ENCODE measurements at regions not wholly inside any gene's neighbourhood (a gene's known extent, or its start where the extent isn't known, plus 50 kb on each side); places are given as distances from the start of the nearest gene placed in this dataset.

- H3K4me1 ChIP-seq (ENCODE audit: control insufficient read depth in 1 of 2, insufficient read depth in 1 of 2, low read depth in 1 of 2, low read length in 1 of 2), result no peaks in the 10 kb centered on the region
- H3K27me3 ChIP-seq, result no peaks in the 10 kb centered on the region
- no peak overlapping the region for H3K4me3 ChIP-seq (ENCODE audit: low read depth in 1 of 2, low read length in 1 of 2)
- no peak for TF ChIP-seq CTCF (IDR thresholded peaks at IDR 0.05)
- H3K27ac ChIP-seq, result no peak overlapping the region
- no peaks in the 10 kb centered on the region for H3K36me3 ChIP-seq
- no peaks in the 10 kb centered on the region for H3K9me3 ChIP-seq
Measured at GRCh38 chr3:159792070-159792469, 196.6 kb upstream of the IL12A start.

- Histone ChIP-seq H3K27me3 (no peaks in the 10 kb centered on the region), H3K36me3 (no peaks in the 10 kb centered on the region), H3K9me3 (no peaks in the 10 kb centered on the region), H3K4me3 (ENCODE audit: low read depth in 1 of 2, low read length in 1 of 2) (no peak overlapping the region), H3K27ac (no peak overlapping the region), H3K4me1 (ENCODE audit: control insufficient read depth in 1 of 2, insufficient read depth in 1 of 2, low read depth in 1 of 2, low read length in 1 of 2) (no peaks in the 10 kb centered on the region)
- no peak for TF ChIP-seq CTCF (IDR thresholded peaks at IDR 0.05)
Measured at GRCh38 chr3:159795042-159795441, 193.6 kb upstream of the IL12A start.

- H3K9me3 ChIP-seq, result no peaks in the 10 kb centered on the region
- no peaks in the 10 kb centered on the region for H3K27me3 ChIP-seq
- H3K4me1 ChIP-seq (ENCODE audit: control insufficient read depth in 1 of 2, insufficient read depth in 1 of 2, low read depth in 1 of 2, low read length in 1 of 2), result no peaks in the 10 kb centered on the region
- no peak overlapping the region for H3K4me3 ChIP-seq (ENCODE audit: low read depth in 1 of 2, low read length in 1 of 2)
- no peaks in the 10 kb centered on the region for H3K36me3 ChIP-seq
- no peak overlapping the region for H3K27ac ChIP-seq
- TF ChIP-seq CTCF (IDR thresholded peaks at IDR 0.05), result no peak
Measured at GRCh38 chr3:159795681-159796175, 192.9 kb upstream of the IL12A start.

- H3K27me3 ChIP-seq, result no peaks in the 10 kb centered on the region
Measured at GRCh38 chr3:159796226-159796625, 192.4 kb upstream of the IL12A start.

DNA sequence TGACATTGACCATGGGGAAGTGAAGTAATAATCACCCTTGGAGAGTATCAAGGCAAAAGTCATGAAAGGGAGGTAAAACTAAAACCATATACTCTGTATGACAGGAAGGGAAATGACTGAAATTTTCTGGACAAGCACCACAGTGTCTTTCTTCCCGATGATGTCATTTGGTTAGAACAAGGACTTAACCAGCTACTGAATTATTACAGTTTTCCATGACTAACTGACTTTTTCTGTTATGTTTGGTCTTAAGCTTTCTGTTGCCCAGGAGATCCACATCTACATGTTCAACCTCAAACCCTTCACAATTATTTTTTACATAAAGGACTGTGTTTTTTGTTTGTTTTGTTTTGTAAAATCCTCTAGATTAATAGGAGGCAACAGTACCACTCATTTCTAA lies 191.9 kb upstream of the IL12A start:
- Histone ChIP-seq H3K27ac (no peak overlapping the region), H3K4me3 (ENCODE audit: low read depth in 1 of 2, low read length in 1 of 2) (no peak overlapping the region), H3K9me3 (no peaks in the 10 kb centered on the region), H3K4me1 (ENCODE audit: control insufficient read depth in 1 of 2, insufficient read depth in 1 of 2, low read depth in 1 of 2, low read length in 1 of 2) (no peaks in the 10 kb centered on the region), H3K36me3 (no peaks in the 10 kb centered on the region), H3K27me3 (no peaks in the 10 kb centered on the region)
- TF ChIP-seq CTCF (IDR thresholded peaks at IDR 0.05), result no peak

More at GRCh38 chr3:159796226-159796625, 192.4 kb upstream of the IL12A start:
- H3K27ac ChIP-seq, result no peak overlapping the region
- no peaks in the 10 kb centered on the region for H3K9me3 ChIP-seq
- no peak overlapping the region for H3K4me3 ChIP-seq (ENCODE audit: low read depth in 1 of 2, low read length in 1 of 2)
- H3K4me1 ChIP-seq (ENCODE audit: control insufficient read depth in 1 of 2, insufficient read depth in 1 of 2, low read depth in 1 of 2, low read length in 1 of 2), result no peaks in the 10 kb centered on the region
- no peaks in the 10 kb centered on the region for H3K36me3 ChIP-seq
- TF ChIP-seq CTCF (IDR thresholded peaks at IDR 0.05), result no peak

- Histone ChIP-seq H3K4me1 (ENCODE audit: control insufficient read depth in 1 of 2, insufficient read depth in 1 of 2, low read depth in 1 of 2, low read length in 1 of 2) (no peaks in the 10 kb centered on the region), H3K36me3 (no peaks in the 10 kb centered on the region), H3K4me3 (ENCODE audit: low read depth in 1 of 2, low read length in 1 of 2) (no peak overlapping the region), H3K27ac (no peak overlapping the region), H3K9me3 (no peaks in the 10 kb centered on the region), H3K27me3 (no peaks in the 10 kb centered on the region)
- no peak for TF ChIP-seq CTCF (IDR thresholded peaks at IDR 0.05)
Measured at GRCh38 chr3:159797771-159798170, 190.9 kb upstream of the IL12A start.

Data from neutrophil (primary cell).